HG02938 (cell line): ENCODE measurements at regions not wholly inside any gene's neighbourhood (a gene's known extent, or its start where the extent isn't known, plus 50 kb on each side); places are given as distances from the start of the nearest gene placed in this dataset.

Experiments
- ATAC-seq: cut with Tn5 transposase; IDR thresholded peaks from one replicate; pipeline ENCODE4 v1.9.1; 2021; ENCODE audit warnings: mild to moderate bottlenecking, moderate library complexity; ENCODE audit not compliant: unreplicated experiment

GRCh38 chr10:88023676-88024075 is 160.3 kb downstream of the PTEN start:
- ATAC-seq, result no peak

- no peak for ATAC-seq
Observed at GRCh38 chr10:88026031-88026430, 162.6 kb downstream of the PTEN start.

- ATAC-seq, result no peak
Observed at GRCh38 chr10:88027570-88027969, 164.1 kb downstream of the PTEN start.

GRCh38 chr10:88028072-88028471 is 164.6 kb downstream of the PTEN start:
- no peak for ATAC-seq

GRCh38 chr10:88028654-88029053 is 165.2 kb downstream of the PTEN start:
- ATAC-seq, result no peak

GRCh38 chr10:88032566-88032965 is 169.1 kb downstream of the PTEN start:
- no peak for ATAC-seq

GRCh38 chr10:88033385-88033784 is 170.0 kb downstream of the PTEN start:
- no peak for ATAC-seq

GRCh38 chr10:88033793-88034192 is 170.4 kb downstream of the PTEN start:
- no peak for ATAC-seq

- no peak for ATAC-seq
Observed at GRCh38 chr10:88036126-88036525, 172.7 kb downstream of the PTEN start.

- ATAC-seq, result no peak
Observed at GRCh38 chr10:88037623-88038022, 174.2 kb downstream of the PTEN start.

- no peak for ATAC-seq
Observed at GRCh38 chr10:88038268-88038667, 174.8 kb downstream of the PTEN start.

- ATAC-seq, result no peak
Observed at GRCh38 chr10:88039496-88040200, 176.2 kb downstream of the PTEN start.

GRCh38 chr10:88041243-88042159 is 178.1 kb downstream of the PTEN start:
- no peak for ATAC-seq

- ATAC-seq, result no peak
Observed at GRCh38 chr10:88042160-88043100, 179.0 kb downstream of the PTEN start.

- ATAC-seq, result no peak
Observed at GRCh38 chr10:88045096-88045495, 181.7 kb downstream of the PTEN start.

- no peak for ATAC-seq
Observed at GRCh38 chr10:88045656-88046415, 182.4 kb downstream of the PTEN start.

- ATAC-seq, result no peak
Observed at GRCh38 chr10:88047579-88047978, 184.2 kb downstream of the PTEN start.

- ATAC-seq, result no peak
Observed at GRCh38 chr10:88048312-88048711, 184.9 kb downstream of the PTEN start.

GRCh38 chr10:88049204-88049603 is 185.8 kb downstream of the PTEN start:
- no peak for ATAC-seq

GRCh38 chr10:88057720-88058119 is 194.3 kb downstream of the PTEN start:
- no peak for ATAC-seq
